ENCODE measurements at regions not wholly inside any gene's neighbourhood (a gene's known extent, or its start where the extent isn't known, plus 50 kb on each side); places are given as distances from the start of the nearest gene placed in this dataset.
"Not testable (repeated sequence)": the region's sequence is repeated elsewhere in the genome, so short reads cannot be mapped to it uniquely, and the experiment has no call there.

- Mint-ChIP-seq H3K4me1 (no peaks in the 10 kb centered on the region), H3K4me3 (no peak overlapping the region), H3K27ac (no peak overlapping the region), H3K27me3 (ENCODE audit: low read depth in 3 of 3) (peaks cover 1 to 3% (median 2%) of the 10 kb centered on the region in 3 donors), H3K9me3 (peaks cover 0 to 5% (median 0%) of the 10 kb centered on the region in 7 donors), H3K36me3 (no peaks in the 10 kb centered on the region)
- TF ChIP-seq CTCF (IDR thresholded peaks at IDR 0.05), result no peak
- WGBS (ENCODE audit: insufficient coverage), result no CpG with 5 or more reads among the region's 3 CpGs
- Histone ChIP-seq H3K4me1 (ENCODE audit: control insufficient read depth in 1 of 2, insufficient read depth in 2 of 2, low read length in 2 of 2) (no peaks in the 10 kb centered on the region), H3K4me3 (replicated peaks in 1 of 3; ENCODE audit: low read depth in 2 of 3, low read length in 3 of 3) (no peak overlapping the region), H3K9me3 (replicated peaks in 1 of 2; ENCODE audit: control insufficient read depth in 1 of 2, insufficient read depth in 1 of 2, low read length in 2 of 2) (no peaks in the 10 kb centered on the region), H2AFZ (ENCODE audit: insufficient read depth, low read depth, low read length, poor library complexity, severe bottlenecking) (no peak overlapping the region), H3K4me2 (replicated peaks; ENCODE audit: extremely low read depth, low read length, poor library complexity, severe bottlenecking) (no peak overlapping the region), H3K27me3 (ENCODE audit: control insufficient read depth in 2 of 2, insufficient read depth in 2 of 2, low read length in 2 of 2) (no peaks in the 10 kb centered on the region), H3K79me2 (ENCODE audit: insufficient read depth, low read length) (no peaks in the 10 kb centered on the region), H3K36me3 (replicated peaks in 1 of 2; ENCODE audit: control insufficient read depth in 1 of 2, insufficient read depth in 2 of 2, low read length in 2 of 2) (no peaks in the 10 kb centered on the region), H3K27ac (ENCODE audit: low read depth in 1 of 2, low read length in 2 of 2) (no peak overlapping the region), H3K9ac (ENCODE audit: insufficient read depth, low read length, poor library complexity, severe bottlenecking) (no peak overlapping the region), H4K20me1 (ENCODE audit: insufficient read depth, low read length) (no peaks in the 10 kb centered on the region)
- intact Hi-C loops (cut with micrococcal nuclease), result no loop called here
- no peak for DNase-seq
Measured at GRCh38 chr1:119266858-119267257, 101.7 kb upstream of the HAO2 start.

- H3K9ac ChIP-seq (ENCODE audit: insufficient read depth, low read length, poor library complexity, severe bottlenecking); H3K27me3 ChIP-seq (ENCODE audit: control insufficient read depth in 2 of 2, insufficient read depth in 2 of 2, low read length in 2 of 2); H3K4me1 Mint-ChIP-seq; H3K4me2 ChIP-seq (replicated peaks; ENCODE audit: extremely low read depth, low read length, poor library complexity, severe bottlenecking); H3K9me3 Mint-ChIP-seq; H3K79me2 ChIP-seq (ENCODE audit: insufficient read depth, low read length); H3K4me3 Mint-ChIP-seq; intact Hi-C loops (cut with micrococcal nuclease); H3K27ac Mint-ChIP-seq; H3K4me1 ChIP-seq (ENCODE audit: control insufficient read depth in 1 of 2, insufficient read depth in 2 of 2, low read length in 2 of 2); H4K20me1 ChIP-seq (ENCODE audit: insufficient read depth, low read length); H3K36me3 Mint-ChIP-seq; H3K27ac ChIP-seq (ENCODE audit: low read depth in 1 of 2, low read length in 2 of 2); H3K36me3 ChIP-seq (replicated peaks in 1 of 2; ENCODE audit: control insufficient read depth in 1 of 2, insufficient read depth in 2 of 2, low read length in 2 of 2); H3K4me3 ChIP-seq (replicated peaks in 1 of 3; ENCODE audit: low read depth in 2 of 3, low read length in 3 of 3); H3K27me3 Mint-ChIP-seq (ENCODE audit: low read depth in 3 of 3); DNase-seq; H3K9me3 ChIP-seq (replicated peaks in 1 of 2; ENCODE audit: control insufficient read depth in 1 of 2, insufficient read depth in 1 of 2, low read length in 2 of 2); H2AFZ ChIP-seq (ENCODE audit: insufficient read depth, low read depth, low read length, poor library complexity, severe bottlenecking): not testable (repeated sequence)
- no CpG with 5 or more reads among the region's 4 CpGs for WGBS (ENCODE audit: insufficient coverage)
Measured at GRCh38 chr1:119267288-119267687, 101.3 kb upstream of the HAO2 start.

Data from CD14-positive monocyte (primary cell).